Body of pancreas (tissue), 4 donors: ENCODE measurements at regions not wholly inside any gene's neighbourhood (a gene's known extent, or its start where the extent isn't known, plus 50 kb on each side); places are given as distances from the start of the nearest gene placed in this dataset.

Experiments
- POLR2A ChIP-seq, 3 donors: fragments of 450-650 bp; IDR thresholded peaks; one replicate each; pipeline ENCODE4 v1.6.1; 2016; ENCODE audit warnings: antibody characterized with exemption in 3 of 3, mild to moderate bottlenecking in 2 of 3
- TF ChIP-seq, protein P1 (sequence below), 7 experiments: fragments of 450-650 bp in 4 of 7; fragments of 200-600 bp in 3 of 7; sonication (generic) in 3 of 7; IDR thresholded peaks; one replicate each; pipeline ENCODE4 v1.5.1; 2016 to 2019; ENCODE audit warnings: antibody characterized with exemption in 7 of 7

DNA sequence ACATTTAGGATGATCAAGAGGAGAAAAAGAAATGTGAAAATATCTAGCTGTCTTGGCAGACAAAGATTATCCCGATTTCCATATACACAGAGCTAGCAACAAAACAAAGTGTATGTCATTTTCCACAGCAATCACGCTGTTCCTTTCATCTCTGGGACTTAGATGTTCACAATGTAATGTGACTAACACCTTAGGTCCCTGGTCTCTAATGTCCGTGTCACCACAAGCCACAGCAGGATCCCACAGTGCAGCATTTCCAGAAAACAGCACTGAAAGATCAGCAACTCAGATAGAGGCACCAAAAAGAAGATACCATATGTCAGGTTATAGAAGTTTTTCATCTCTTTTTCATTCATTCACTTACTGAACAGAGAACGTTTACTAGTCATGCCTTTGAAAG is 118.0 kb upstream of the TNPO1 start:
- TF ChIP-seq, protein P1, sequence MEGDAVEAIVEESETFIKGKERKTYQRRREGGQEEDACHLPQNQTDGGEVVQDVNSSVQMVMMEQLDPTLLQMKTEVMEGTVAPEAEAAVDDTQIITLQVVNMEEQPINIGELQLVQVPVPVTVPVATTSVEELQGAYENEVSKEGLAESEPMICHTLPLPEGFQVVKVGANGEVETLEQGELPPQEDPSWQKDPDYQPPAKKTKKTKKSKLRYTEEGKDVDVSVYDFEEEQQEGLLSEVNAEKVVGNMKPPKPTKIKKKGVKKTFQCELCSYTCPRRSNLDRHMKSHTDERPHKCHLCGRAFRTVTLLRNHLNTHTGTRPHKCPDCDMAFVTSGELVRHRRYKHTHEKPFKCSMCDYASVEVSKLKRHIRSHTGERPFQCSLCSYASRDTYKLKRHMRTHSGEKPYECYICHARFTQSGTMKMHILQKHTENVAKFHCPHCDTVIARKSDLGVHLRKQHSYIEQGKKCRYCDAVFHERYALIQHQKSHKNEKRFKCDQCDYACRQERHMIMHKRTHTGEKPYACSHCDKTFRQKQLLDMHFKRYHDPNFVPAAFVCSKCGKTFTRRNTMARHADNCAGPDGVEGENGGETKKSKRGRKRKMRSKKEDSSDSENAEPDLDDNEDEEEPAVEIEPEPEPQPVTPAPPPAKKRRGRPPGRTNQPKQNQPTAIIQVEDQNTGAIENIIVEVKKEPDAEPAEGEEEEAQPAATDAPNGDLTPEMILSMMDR (IDR thresholded peaks at IDR 0.05), result no peak
- TF ChIP-seq POLR2A (IDR thresholded peaks at IDR 0.05), result no peak
